ENCODE measurements at regions not wholly inside any gene's neighbourhood (a gene's known extent, or its start where the extent isn't known, plus 50 kb on each side); places are given as distances from the start of the nearest gene placed in this dataset.

DNA sequence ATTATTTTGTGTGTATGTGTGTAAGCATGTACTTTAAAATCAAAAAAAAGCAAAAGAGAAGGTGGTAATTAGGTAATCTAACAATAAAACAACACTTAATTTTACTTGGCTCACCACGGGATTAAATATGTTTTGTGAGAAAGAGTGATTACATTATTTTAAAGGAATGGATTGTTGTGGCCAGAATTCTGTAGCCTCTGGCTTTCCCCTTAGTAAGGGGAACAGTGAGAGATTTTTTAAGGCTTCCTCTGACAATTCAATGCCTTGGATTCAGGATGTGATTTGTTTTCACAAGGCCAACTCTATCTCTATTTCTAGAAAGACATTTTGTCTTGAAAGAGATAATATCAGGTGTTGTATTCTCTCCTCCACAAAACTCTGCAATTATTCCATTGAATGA lies 560.3 kb upstream of the CDH8 start:
- TF ChIP-seq, protein P1, sequence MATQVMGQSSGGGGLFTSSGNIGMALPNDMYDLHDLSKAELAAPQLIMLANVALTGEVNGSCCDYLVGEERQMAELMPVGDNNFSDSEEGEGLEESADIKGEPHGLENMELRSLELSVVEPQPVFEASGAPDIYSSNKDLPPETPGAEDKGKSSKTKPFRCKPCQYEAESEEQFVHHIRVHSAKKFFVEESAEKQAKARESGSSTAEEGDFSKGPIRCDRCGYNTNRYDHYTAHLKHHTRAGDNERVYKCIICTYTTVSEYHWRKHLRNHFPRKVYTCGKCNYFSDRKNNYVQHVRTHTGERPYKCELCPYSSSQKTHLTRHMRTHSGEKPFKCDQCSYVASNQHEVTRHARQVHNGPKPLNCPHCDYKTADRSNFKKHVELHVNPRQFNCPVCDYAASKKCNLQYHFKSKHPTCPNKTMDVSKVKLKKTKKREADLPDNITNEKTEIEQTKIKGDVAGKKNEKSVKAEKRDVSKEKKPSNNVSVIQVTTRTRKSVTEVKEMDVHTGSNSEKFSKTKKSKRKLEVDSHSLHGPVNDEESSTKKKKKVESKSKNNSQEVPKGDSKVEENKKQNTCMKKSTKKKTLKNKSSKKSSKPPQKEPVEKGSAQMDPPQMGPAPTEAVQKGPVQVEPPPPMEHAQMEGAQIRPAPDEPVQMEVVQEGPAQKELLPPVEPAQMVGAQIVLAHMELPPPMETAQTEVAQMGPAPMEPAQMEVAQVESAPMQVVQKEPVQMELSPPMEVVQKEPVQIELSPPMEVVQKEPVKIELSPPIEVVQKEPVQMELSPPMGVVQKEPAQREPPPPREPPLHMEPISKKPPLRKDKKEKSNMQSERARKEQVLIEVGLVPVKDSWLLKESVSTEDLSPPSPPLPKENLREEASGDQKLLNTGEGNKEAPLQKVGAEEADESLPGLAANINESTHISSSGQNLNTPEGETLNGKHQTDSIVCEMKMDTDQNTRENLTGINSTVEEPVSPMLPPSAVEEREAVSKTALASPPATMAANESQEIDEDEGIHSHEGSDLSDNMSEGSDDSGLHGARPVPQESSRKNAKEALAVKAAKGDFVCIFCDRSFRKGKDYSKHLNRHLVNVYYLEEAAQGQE (IDR thresholded peaks at IDR 0.05; ENCODE audit: insufficient read depth in 1 of 2, low read depth in 2 of 2, low read length in 2 of 2), result no peak
- TF ChIP-seq FOXP2 (optimal IDR thresholded peaks at IDR 0.05; ENCODE audit: borderline replicate concordance, extremely low read depth, extremely low read length, insufficient read depth), result no peak

DNA sequence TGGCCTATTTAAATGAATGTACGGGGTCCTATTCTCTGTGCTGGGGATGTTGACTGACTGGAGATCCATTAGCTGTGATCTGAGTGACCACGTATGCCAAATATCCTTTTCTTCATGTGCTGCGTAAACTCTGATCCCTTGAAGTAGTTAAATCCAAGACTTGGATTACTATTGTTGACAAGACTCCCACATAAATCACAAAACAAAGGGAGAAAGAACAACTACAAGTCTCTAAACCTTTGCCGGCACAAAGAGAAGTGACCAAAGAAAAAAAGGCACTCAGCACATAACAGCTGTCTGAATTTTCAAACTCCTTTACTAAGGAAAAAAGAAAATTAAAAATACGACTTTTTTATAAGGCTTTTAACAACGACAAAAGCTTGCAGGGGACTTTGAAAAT lies 559.9 kb upstream of the CDH8 start:
- no peak for TF ChIP-seq TAF1 (IDR thresholded peaks at IDR 0.05; ENCODE audit: borderline replicate concordance, insufficient read depth, low read length)
- TF ChIP-seq, protein P1 (IDR thresholded peaks at IDR 0.05; ENCODE audit: insufficient read depth in 1 of 2, low read depth in 2 of 2, low read length in 2 of 2), result no peak
- no peak for TF ChIP-seq SIN3A (IDR thresholded peaks at IDR 0.05; ENCODE audit: borderline replicate concordance, insufficient read depth, low read length)
- no peak for TF ChIP-seq FOXP2 (optimal IDR thresholded peaks at IDR 0.05; ENCODE audit: borderline replicate concordance, extremely low read depth, extremely low read length, insufficient read depth)
- TF ChIP-seq POLR2AphosphoS5 (IDR thresholded peaks at IDR 0.05; ENCODE audit: low read depth, low read length), result no peak

DNA sequence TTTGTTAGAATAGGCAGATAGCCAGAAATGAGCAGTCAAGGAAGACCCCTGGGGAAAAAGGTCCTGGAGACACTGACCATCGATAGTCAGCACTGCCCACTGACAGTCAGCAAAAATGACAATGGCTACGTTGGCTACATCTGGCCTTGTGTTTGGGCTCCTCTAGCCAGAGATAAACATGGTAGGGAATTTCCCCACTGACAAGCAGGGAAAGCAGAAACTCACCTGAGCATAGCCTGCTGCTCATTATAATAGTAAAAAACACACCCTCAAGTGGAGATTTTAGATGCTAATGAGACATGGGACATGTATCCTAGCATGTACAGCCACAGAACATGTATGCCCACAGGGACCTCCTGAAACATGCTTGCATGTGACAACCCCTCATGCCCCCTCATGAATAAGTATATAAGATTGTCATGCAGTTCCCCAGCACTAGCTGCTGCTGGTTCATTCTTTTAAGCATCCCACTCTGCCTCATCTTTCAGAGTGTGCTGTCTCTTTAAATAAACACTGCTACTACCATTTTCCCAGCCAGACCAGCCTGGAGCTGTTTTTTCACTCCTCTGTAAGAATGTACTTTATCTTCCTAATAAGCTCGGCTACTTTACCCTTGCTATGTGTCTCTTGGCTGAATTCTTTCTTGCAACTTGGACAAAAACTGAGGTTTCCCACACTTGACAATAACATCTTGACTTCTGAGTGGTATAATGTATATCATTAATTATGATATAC lies 550.1 kb upstream of the CDH8 start:
- TF ChIP-seq, protein P1 (IDR thresholded peaks at IDR 0.05; ENCODE audit: insufficient read depth in 1 of 2, low read depth in 2 of 2, low read length in 2 of 2), result no peak
- TF ChIP-seq TAF1 (IDR thresholded peaks at IDR 0.05; ENCODE audit: borderline replicate concordance, insufficient read depth, low read length) (no peak), FOXP2 (optimal IDR thresholded peaks at IDR 0.05; ENCODE audit: borderline replicate concordance, extremely low read depth, extremely low read length, insufficient read depth) (no peak), SIN3A (IDR thresholded peaks at IDR 0.05; ENCODE audit: borderline replicate concordance, insufficient read depth, low read length) (no peak), POLR2AphosphoS5 (IDR thresholded peaks at IDR 0.05; ENCODE audit: low read depth, low read length) (no peak)

DNA sequence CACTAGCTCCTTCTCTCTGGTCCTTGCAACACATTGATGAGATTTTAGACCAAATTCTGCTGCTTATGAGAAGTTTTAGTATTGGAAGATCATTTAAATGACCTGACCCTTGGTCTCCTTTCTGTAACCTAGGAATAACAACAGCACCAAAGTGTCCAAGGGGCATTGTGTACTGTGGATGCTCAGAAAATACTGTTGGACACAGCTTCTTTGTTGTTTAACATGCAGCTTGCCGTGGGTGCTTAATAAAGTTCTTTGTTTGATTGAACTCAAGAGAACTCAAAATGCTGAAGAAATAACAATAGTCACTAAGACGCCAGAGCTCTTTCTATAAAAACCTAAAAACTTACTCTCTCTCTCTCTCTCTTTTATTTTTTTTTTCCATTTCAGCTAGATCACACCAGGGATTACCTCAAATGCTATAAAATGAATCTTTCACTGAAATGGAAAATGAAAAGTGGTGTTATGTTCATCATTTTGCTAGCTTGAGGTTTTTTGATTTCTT lies 548.9 kb upstream of the CDH8 start:
- TF ChIP-seq FOXP2 (optimal IDR thresholded peaks at IDR 0.05; ENCODE audit: borderline replicate concordance, extremely low read depth, extremely low read length, insufficient read depth) (no peak), SIN3A (IDR thresholded peaks at IDR 0.05; ENCODE audit: borderline replicate concordance, insufficient read depth, low read length) (no peak), POLR2AphosphoS5 (IDR thresholded peaks at IDR 0.05; ENCODE audit: low read depth, low read length) (no peak), TAF1 (IDR thresholded peaks at IDR 0.05; ENCODE audit: borderline replicate concordance, insufficient read depth, low read length) (no peak)
- TF ChIP-seq, protein P1 (IDR thresholded peaks at IDR 0.05; ENCODE audit: insufficient read depth in 1 of 2, low read depth in 2 of 2, low read length in 2 of 2), result no peak

Data from PFSK-1 (cell line).